GM23338 (cell line): ENCODE measurements at regions not wholly inside any gene's neighbourhood (a gene's known extent, or its start where the extent isn't known, plus 50 kb on each side); places are given as distances from the start of the nearest gene placed in this dataset.

Experiments
- CREB1 ChIP-seq: fragments of 250-450 bp; sonication (Bioruptor Pico); IDR thresholded peaks from 2 replicates; pipeline ENCODE4 v1.5.0; 2020; ENCODE audit warnings: low read depth, mild to moderate bottlenecking, moderate library complexity
- EZH2 ChIP-seq: fragments of 200-600 bp; sonication (generic); IDR thresholded peaks from one replicate; pipeline ENCODE4 v1.8.0; 2017; ENCODE audit warnings: antibody characterized with exemption, mild to moderate bottlenecking, low read depth; ENCODE audit not compliant: unreplicated experiment
- EZH2phosphoT487 ChIP-seq: fragments of 200-600 bp; sonication (generic); IDR thresholded peaks from one replicate; pipeline ENCODE4 v1.8.1; 2018; ENCODE audit warnings: antibody characterized with exemption; ENCODE audit not compliant: unreplicated experiment
- JUNB ChIP-seq: IDR thresholded peaks from one replicate; pipeline ENCODE4 v1.6.1; 2016; ENCODE audit warnings: antibody characterized with exemption; ENCODE audit not compliant: unreplicated experiment
- NANOG ChIP-seq: IDR thresholded peaks from 2 replicates; pipeline ENCODE4 v1.6.1; 2016; ENCODE audit warnings: antibody characterized with exemption, borderline replicate concordance
- POLR2AphosphoS5 ChIP-seq: IDR thresholded peaks from 2 replicates; pipeline ENCODE4 v1.6.1; 2016; ENCODE audit warnings: antibody characterized with exemption, low read depth
- STAT1 ChIP-seq: IDR thresholded peaks from one replicate; pipeline ENCODE4 v1.6.1; 2016; ENCODE audit warnings: antibody characterized with exemption; ENCODE audit not compliant: unreplicated experiment
- ZNF114 ChIP-seq: fragments of 250-450 bp; sonication (Bioruptor Pico); IDR thresholded peaks from 2 replicates; pipeline ENCODE4 v1.5.0; 2020; ENCODE audit warnings: mild to moderate bottlenecking, moderate library complexity
- ZNF331 ChIP-seq: fragments of 250-450 bp; sonication (Bioruptor Pico); IDR thresholded peaks from 2 replicates; pipeline ENCODE4 v1.5.0; 2020; ENCODE audit warnings: low read depth, mild to moderate bottlenecking, moderate library complexity
- TF ChIP-seq, protein P1 (sequence below), 2 experiments: fragments of 200-600 bp in 1 of 2; sonication (generic) in 1 of 2; conservative IDR thresholded peaks; 2 replicates each; pipeline versions ENCODE4 v1.5.1 to v1.6.1; 2016 to 2017; ENCODE audit warnings: antibody characterized with exemption in 2 of 2, low read depth in 2 of 2, mild to moderate bottlenecking in 2 of 2, moderate library complexity in 1 of 2
- TF ChIP-seq, protein P2 (sequence below): IDR thresholded peaks from one replicate; pipeline ENCODE4 v1.6.1; 2018; ENCODE audit warnings: antibody characterized with exemption; ENCODE audit not compliant: unreplicated experiment
- TF ChIP-seq, protein P3 (sequence below): IDR thresholded peaks from 2 replicates; pipeline ENCODE4 v1.6.1; 2016; ENCODE audit warnings: antibody characterized with exemption
- TF ChIP-seq, protein P4 (sequence below): fragments of 250-450 bp; sonication (Bioruptor Pico); IDR thresholded peaks from 2 replicates; pipeline ENCODE4 v1.5.0; 2020; ENCODE audit warnings: mild to moderate bottlenecking, moderate library complexity

DNA sequence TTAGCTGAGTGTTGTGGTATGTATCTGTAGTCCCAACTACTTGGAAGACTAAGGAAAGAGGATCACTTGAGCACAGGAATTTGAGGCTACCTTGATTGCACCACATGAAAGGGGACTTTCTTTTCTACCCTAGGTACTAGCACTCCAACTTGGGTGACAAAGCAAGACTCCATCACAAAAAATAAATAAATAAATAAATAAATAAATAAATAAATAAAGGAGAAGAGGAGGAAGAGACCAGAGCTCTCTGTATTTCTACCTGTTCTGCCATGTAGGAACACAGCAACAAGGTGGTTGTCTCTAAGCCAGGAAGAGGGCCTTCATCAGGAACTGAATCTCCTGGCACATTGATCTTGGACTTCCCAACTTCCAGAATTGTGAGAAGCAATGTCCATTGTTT, 118.6 kb downstream of the HMHB1 start:
- TF ChIP-seq, protein P1, sequence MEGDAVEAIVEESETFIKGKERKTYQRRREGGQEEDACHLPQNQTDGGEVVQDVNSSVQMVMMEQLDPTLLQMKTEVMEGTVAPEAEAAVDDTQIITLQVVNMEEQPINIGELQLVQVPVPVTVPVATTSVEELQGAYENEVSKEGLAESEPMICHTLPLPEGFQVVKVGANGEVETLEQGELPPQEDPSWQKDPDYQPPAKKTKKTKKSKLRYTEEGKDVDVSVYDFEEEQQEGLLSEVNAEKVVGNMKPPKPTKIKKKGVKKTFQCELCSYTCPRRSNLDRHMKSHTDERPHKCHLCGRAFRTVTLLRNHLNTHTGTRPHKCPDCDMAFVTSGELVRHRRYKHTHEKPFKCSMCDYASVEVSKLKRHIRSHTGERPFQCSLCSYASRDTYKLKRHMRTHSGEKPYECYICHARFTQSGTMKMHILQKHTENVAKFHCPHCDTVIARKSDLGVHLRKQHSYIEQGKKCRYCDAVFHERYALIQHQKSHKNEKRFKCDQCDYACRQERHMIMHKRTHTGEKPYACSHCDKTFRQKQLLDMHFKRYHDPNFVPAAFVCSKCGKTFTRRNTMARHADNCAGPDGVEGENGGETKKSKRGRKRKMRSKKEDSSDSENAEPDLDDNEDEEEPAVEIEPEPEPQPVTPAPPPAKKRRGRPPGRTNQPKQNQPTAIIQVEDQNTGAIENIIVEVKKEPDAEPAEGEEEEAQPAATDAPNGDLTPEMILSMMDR (conservative IDR thresholded peaks at IDR 0.05; ENCODE audit: low read depth in 2 of 2) = no peak
- TF ChIP-seq CREB1 (CRISPR knock-in tag) (no peak), JUNB (no peak), EZH2phosphoT487 (no peak), POLR2AphosphoS5 (no peak), STAT1 (no peak), EZH2 (no peak), ZNF114 (CRISPR knock-in tag) (no peak), NANOG (no peak), ZNF331 (no peak)
- TF ChIP-seq, protein P2, sequence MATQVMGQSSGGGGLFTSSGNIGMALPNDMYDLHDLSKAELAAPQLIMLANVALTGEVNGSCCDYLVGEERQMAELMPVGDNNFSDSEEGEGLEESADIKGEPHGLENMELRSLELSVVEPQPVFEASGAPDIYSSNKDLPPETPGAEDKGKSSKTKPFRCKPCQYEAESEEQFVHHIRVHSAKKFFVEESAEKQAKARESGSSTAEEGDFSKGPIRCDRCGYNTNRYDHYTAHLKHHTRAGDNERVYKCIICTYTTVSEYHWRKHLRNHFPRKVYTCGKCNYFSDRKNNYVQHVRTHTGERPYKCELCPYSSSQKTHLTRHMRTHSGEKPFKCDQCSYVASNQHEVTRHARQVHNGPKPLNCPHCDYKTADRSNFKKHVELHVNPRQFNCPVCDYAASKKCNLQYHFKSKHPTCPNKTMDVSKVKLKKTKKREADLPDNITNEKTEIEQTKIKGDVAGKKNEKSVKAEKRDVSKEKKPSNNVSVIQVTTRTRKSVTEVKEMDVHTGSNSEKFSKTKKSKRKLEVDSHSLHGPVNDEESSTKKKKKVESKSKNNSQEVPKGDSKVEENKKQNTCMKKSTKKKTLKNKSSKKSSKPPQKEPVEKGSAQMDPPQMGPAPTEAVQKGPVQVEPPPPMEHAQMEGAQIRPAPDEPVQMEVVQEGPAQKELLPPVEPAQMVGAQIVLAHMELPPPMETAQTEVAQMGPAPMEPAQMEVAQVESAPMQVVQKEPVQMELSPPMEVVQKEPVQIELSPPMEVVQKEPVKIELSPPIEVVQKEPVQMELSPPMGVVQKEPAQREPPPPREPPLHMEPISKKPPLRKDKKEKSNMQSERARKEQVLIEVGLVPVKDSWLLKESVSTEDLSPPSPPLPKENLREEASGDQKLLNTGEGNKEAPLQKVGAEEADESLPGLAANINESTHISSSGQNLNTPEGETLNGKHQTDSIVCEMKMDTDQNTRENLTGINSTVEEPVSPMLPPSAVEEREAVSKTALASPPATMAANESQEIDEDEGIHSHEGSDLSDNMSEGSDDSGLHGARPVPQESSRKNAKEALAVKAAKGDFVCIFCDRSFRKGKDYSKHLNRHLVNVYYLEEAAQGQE = no peak
- TF ChIP-seq, protein P3, sequence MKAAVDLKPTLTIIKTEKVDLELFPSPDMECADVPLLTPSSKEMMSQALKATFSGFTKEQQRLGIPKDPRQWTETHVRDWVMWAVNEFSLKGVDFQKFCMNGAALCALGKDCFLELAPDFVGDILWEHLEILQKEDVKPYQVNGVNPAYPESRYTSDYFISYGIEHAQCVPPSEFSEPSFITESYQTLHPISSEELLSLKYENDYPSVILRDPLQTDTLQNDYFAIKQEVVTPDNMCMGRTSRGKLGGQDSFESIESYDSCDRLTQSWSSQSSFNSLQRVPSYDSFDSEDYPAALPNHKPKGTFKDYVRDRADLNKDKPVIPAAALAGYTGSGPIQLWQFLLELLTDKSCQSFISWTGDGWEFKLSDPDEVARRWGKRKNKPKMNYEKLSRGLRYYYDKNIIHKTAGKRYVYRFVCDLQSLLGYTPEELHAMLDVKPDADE = no peak
- TF ChIP-seq, protein P4, sequence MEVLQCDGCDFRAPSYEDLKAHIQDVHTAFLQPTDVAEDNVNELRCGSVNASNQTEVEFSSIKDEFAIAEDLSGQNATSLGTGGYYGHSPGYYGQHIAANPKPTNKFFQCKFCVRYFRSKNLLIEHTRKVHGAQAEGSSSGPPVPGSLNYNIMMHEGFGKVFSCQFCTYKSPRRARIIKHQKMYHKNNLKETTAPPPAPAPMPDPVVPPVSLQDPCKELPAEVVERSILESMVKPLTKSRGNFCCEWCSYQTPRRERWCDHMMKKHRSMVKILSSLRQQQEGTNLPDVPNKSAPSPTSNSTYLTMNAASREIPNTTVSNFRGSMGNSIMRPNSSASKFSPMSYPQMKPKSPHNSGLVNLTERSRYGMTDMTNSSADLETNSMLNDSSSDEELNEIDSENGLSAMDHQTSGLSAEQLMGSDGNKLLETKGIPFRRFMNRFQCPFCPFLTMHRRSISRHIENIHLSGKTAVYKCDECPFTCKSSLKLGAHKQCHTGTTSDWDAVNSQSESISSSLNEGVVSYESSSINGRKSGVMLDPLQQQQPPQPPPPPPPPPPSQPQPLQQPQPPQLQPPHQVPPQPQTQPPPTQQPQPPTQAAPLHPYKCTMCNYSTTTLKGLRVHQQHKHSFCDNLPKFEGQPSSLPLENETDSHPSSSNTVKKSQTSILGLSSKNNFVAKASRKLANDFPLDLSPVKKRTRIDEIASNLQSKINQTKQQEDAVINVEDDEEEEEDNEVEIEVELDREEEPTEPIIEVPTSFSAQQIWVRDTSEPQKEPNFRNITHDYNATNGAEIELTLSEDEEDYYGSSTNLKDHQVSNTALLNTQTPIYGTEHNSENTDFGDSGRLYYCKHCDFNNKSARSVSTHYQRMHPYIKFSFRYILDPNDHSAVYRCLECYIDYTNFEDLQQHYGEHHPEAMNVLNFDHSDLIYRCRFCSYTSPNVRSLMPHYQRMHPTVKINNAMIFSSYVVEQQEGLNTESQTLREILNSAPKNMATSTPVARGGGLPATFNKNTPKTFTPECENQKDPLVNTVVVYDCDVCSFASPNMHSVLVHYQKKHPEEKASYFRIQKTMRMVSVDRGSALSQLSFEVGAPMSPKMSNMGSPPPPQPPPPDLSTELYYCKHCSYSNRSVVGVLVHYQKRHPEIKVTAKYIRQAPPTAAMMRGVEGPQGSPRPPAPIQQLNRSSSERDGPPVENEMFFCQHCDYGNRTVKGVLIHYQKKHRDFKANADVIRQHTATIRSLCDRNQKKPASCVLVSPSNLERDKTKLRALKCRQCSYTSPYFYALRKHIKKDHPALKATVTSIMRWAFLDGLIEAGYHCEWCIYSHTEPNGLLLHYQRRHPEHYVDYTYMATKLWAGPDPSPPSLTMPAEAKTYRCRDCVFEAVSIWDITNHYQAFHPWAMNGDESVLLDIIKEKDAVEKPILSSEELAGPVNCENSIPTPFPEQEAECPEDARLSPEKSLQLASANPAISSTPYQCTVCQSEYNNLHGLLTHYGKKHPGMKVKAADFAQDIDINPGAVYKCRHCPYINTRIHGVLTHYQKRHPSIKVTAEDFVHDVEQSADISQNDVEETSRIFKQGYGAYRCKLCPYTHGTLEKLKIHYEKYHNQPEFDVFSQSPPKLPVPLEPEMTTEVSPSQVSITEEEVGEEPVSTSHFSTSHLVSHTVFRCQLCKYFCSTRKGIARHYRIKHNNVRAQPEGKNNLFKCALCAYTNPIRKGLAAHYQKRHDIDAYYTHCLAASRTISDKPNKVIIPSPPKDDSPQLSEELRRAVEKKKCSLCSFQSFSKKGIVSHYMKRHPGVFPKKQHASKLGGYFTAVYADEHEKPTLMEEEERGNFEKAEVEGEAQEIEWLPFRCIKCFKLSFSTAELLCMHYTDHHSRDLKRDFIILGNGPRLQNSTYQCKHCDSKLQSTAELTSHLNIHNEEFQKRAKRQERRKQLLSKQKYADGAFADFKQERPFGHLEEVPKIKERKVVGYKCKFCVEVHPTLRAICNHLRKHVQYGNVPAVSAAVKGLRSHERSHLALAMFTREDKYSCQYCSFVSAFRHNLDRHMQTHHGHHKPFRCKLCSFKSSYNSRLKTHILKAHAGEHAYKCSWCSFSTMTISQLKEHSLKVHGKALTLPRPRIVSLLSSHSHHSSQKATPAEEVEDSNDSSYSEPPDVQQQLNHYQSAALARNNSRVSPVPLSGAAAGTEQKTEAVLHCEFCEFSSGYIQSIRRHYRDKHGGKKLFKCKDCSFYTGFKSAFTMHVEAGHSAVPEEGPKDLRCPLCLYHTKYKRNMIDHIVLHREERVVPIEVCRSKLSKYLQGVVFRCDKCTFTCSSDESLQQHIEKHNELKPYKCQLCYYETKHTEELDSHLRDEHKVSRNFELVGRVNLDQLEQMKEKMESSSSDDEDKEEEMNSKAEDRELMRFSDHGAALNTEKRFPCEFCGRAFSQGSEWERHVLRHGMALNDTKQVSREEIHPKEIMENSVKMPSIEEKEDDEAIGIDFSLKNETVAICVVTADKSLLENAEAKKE (CRISPR knock-in tag) = no peak
